ENCODE measurements at regions not wholly inside any gene's neighbourhood (a gene's known extent, or its start where the extent isn't known, plus 50 kb on each side); places are given as distances from the start of the nearest gene placed in this dataset.

DNA sequence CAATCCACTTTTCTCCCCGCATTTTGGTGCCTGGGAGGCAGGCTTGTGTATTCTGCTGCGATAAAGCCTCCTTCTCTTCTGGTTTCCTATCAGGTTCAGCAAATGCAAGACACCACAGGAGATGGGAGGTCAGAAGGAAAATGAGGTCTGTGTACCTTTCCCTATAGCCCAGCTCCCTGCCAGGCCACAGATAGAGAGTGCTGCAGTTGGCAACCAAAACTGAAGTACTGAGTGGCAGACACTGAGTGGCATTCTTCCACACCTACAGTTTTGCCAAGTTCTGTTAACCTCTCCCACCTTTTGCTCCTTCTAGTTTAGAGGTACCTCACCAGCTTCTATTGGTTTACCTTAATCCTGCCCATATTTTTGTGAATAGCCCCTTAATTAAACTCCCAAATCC, 948.4 kb downstream of the SORCS1 start (continued):
- TF ChIP-seq, protein P1, sequence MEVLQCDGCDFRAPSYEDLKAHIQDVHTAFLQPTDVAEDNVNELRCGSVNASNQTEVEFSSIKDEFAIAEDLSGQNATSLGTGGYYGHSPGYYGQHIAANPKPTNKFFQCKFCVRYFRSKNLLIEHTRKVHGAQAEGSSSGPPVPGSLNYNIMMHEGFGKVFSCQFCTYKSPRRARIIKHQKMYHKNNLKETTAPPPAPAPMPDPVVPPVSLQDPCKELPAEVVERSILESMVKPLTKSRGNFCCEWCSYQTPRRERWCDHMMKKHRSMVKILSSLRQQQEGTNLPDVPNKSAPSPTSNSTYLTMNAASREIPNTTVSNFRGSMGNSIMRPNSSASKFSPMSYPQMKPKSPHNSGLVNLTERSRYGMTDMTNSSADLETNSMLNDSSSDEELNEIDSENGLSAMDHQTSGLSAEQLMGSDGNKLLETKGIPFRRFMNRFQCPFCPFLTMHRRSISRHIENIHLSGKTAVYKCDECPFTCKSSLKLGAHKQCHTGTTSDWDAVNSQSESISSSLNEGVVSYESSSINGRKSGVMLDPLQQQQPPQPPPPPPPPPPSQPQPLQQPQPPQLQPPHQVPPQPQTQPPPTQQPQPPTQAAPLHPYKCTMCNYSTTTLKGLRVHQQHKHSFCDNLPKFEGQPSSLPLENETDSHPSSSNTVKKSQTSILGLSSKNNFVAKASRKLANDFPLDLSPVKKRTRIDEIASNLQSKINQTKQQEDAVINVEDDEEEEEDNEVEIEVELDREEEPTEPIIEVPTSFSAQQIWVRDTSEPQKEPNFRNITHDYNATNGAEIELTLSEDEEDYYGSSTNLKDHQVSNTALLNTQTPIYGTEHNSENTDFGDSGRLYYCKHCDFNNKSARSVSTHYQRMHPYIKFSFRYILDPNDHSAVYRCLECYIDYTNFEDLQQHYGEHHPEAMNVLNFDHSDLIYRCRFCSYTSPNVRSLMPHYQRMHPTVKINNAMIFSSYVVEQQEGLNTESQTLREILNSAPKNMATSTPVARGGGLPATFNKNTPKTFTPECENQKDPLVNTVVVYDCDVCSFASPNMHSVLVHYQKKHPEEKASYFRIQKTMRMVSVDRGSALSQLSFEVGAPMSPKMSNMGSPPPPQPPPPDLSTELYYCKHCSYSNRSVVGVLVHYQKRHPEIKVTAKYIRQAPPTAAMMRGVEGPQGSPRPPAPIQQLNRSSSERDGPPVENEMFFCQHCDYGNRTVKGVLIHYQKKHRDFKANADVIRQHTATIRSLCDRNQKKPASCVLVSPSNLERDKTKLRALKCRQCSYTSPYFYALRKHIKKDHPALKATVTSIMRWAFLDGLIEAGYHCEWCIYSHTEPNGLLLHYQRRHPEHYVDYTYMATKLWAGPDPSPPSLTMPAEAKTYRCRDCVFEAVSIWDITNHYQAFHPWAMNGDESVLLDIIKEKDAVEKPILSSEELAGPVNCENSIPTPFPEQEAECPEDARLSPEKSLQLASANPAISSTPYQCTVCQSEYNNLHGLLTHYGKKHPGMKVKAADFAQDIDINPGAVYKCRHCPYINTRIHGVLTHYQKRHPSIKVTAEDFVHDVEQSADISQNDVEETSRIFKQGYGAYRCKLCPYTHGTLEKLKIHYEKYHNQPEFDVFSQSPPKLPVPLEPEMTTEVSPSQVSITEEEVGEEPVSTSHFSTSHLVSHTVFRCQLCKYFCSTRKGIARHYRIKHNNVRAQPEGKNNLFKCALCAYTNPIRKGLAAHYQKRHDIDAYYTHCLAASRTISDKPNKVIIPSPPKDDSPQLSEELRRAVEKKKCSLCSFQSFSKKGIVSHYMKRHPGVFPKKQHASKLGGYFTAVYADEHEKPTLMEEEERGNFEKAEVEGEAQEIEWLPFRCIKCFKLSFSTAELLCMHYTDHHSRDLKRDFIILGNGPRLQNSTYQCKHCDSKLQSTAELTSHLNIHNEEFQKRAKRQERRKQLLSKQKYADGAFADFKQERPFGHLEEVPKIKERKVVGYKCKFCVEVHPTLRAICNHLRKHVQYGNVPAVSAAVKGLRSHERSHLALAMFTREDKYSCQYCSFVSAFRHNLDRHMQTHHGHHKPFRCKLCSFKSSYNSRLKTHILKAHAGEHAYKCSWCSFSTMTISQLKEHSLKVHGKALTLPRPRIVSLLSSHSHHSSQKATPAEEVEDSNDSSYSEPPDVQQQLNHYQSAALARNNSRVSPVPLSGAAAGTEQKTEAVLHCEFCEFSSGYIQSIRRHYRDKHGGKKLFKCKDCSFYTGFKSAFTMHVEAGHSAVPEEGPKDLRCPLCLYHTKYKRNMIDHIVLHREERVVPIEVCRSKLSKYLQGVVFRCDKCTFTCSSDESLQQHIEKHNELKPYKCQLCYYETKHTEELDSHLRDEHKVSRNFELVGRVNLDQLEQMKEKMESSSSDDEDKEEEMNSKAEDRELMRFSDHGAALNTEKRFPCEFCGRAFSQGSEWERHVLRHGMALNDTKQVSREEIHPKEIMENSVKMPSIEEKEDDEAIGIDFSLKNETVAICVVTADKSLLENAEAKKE (CRISPR knock-in tag; IDR thresholded peaks at IDR 0.05), result no peak
- TF ChIP-seq CREB1 (CRISPR knock-in tag; IDR thresholded peaks at IDR 0.05; ENCODE audit: low read depth) (no peak), POLR2AphosphoS5 (IDR thresholded peaks at IDR 0.05; ENCODE audit: low read depth) (no peak), JUNB (IDR thresholded peaks at IDR 0.05; ENCODE audit: unreplicated experiment) (no peak), STAT1 (IDR thresholded peaks at IDR 0.05; ENCODE audit: unreplicated experiment) (no peak)
- TF ChIP-seq, protein P2, sequence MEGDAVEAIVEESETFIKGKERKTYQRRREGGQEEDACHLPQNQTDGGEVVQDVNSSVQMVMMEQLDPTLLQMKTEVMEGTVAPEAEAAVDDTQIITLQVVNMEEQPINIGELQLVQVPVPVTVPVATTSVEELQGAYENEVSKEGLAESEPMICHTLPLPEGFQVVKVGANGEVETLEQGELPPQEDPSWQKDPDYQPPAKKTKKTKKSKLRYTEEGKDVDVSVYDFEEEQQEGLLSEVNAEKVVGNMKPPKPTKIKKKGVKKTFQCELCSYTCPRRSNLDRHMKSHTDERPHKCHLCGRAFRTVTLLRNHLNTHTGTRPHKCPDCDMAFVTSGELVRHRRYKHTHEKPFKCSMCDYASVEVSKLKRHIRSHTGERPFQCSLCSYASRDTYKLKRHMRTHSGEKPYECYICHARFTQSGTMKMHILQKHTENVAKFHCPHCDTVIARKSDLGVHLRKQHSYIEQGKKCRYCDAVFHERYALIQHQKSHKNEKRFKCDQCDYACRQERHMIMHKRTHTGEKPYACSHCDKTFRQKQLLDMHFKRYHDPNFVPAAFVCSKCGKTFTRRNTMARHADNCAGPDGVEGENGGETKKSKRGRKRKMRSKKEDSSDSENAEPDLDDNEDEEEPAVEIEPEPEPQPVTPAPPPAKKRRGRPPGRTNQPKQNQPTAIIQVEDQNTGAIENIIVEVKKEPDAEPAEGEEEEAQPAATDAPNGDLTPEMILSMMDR (conservative IDR thresholded peaks at IDR 0.05; ENCODE audit: low read depth in 2 of 2), result no peak

DNA sequence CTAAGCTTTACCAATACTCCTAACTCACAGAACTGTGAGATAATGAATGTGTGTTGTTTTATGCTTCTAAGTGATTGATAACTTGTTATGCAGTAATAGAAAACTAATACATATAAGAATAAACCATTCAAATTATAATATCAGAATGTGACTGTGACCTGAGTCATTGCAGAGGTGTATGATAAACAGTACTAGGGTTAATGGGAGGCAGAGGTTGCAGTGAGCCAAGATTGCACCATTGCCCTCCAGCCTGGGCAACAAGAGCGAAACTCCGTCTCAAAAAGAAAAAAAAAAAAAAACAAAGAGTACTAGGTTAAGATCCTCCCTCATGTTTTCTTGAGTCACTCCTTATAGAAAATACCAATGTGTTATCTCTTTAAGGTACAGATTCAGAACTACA, 950.3 kb downstream of the SORCS1 start:
- no peaks in the 10 kb centered on the region for H4K20me1 ChIP-seq (replicated peaks; ENCODE audit: insufficient read depth)
- no peaks in the 10 kb centered on the region for H3K9me3 Mint-ChIP-seq
- no peak for TF ChIP-seq JUNB (IDR thresholded peaks at IDR 0.05; ENCODE audit: unreplicated experiment)
- TF ChIP-seq ZNF331 (CRISPR knock-in tag; IDR thresholded peaks at IDR 0.05; ENCODE audit: low read depth), result no peak
- TF ChIP-seq EZH2phosphoT487 (IDR thresholded peaks at IDR 0.05; ENCODE audit: unreplicated experiment), result no peak
- TF ChIP-seq, protein P3, sequence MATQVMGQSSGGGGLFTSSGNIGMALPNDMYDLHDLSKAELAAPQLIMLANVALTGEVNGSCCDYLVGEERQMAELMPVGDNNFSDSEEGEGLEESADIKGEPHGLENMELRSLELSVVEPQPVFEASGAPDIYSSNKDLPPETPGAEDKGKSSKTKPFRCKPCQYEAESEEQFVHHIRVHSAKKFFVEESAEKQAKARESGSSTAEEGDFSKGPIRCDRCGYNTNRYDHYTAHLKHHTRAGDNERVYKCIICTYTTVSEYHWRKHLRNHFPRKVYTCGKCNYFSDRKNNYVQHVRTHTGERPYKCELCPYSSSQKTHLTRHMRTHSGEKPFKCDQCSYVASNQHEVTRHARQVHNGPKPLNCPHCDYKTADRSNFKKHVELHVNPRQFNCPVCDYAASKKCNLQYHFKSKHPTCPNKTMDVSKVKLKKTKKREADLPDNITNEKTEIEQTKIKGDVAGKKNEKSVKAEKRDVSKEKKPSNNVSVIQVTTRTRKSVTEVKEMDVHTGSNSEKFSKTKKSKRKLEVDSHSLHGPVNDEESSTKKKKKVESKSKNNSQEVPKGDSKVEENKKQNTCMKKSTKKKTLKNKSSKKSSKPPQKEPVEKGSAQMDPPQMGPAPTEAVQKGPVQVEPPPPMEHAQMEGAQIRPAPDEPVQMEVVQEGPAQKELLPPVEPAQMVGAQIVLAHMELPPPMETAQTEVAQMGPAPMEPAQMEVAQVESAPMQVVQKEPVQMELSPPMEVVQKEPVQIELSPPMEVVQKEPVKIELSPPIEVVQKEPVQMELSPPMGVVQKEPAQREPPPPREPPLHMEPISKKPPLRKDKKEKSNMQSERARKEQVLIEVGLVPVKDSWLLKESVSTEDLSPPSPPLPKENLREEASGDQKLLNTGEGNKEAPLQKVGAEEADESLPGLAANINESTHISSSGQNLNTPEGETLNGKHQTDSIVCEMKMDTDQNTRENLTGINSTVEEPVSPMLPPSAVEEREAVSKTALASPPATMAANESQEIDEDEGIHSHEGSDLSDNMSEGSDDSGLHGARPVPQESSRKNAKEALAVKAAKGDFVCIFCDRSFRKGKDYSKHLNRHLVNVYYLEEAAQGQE (IDR thresholded peaks at IDR 0.05; ENCODE audit: unreplicated experiment), result no peak
- TF ChIP-seq, protein P2 (conservative IDR thresholded peaks at IDR 0.05; ENCODE audit: low read depth in 2 of 2), result no peak
- no peak for TF ChIP-seq STAT1 (IDR thresholded peaks at IDR 0.05; ENCODE audit: unreplicated experiment)
- no peak for TF ChIP-seq ZNF114 (CRISPR knock-in tag; IDR thresholded peaks at IDR 0.05)
- no peak for TF ChIP-seq EZH2 (IDR thresholded peaks at IDR 0.05; ENCODE audit: low read depth, unreplicated experiment)
- TF ChIP-seq NANOG (IDR thresholded peaks at IDR 0.05; ENCODE audit: borderline replicate concordance), result no peak

More for the DNA sequence above, 950.3 kb downstream of the SORCS1 start:
- Histone ChIP-seq H3F3A (replicated peaks; ENCODE audit: low read depth) (no peaks in the 10 kb centered on the region), H2AFZ (no peak overlapping the region), H3K4me1 (ENCODE audit: insufficient read depth) (no peaks in the 10 kb centered on the region), H3K27me3 (ENCODE audit: insufficient read depth) (no peaks in the 10 kb centered on the region), H3K79me2 (replicated peaks; ENCODE audit: insufficient read depth) (no peaks in the 10 kb centered on the region), H3K4me3 (no peak overlapping the region), H3K4me2 (no peak overlapping the region), H3K9me2 (ENCODE audit: insufficient read depth) (no peaks in the 10 kb centered on the region), H3K27ac (ENCODE audit: low read depth) (no peak overlapping the region), H3K36me3 (ENCODE audit: insufficient read depth) (no peaks in the 10 kb centered on the region)
- Mint-ChIP-seq H3K27ac (no peak overlapping the region), H3K4me3 (no peak overlapping the region), H3K4me1 (no peaks in the 10 kb centered on the region), H3K27me3 (ENCODE audit: insufficient read depth, low read depth, poor library complexity) (no peaks in the 10 kb centered on the region), H3K36me3 (ENCODE audit: low read depth) (no peaks in the 10 kb centered on the region)
- DNase-seq (ENCODE audit: low spot score), result no peak
- no peak for ATAC-seq

Measured in GM23338 (cell line).